Smooth muscle cell (in vitro differentiated cells): ENCODE measurements at regions not wholly inside any gene's neighbourhood (a gene's known extent, or its start where the extent isn't known, plus 50 kb on each side); places are given as distances from the start of the nearest gene placed in this dataset.
"Not testable (repeated sequence)": the region's sequence is repeated elsewhere in the genome, so short reads cannot be mapped to it uniquely, and the experiment has no call there.

Experiments
- DNase-seq: peaks from one replicate; lab custom pipeline; 2025; ENCODE audit not compliant: unreplicated experiment; lab: John Stamatoyannopoulos, UW
- H2AFZ ChIP-seq: fragments of 200-600 bp; sonication (generic); 2 replicates; pipeline ENCODE4 v1.6.0; 2016; ENCODE audit warnings: antibody characterized with exemption, low read depth, mild to moderate bottlenecking
- H3F3A ChIP-seq: fragments of 200-600 bp; sonication (generic); 2 replicates; pipeline ENCODE4 v1.6.0; 2017; ENCODE audit warnings: antibody characterized with exemption, low read depth
- H3K27ac ChIP-seq: fragments of 200-600 bp; sonication (generic); 2 replicates; pipeline ENCODE4 v1.5.1; 2016; ENCODE audit warnings: low read depth, mild to moderate bottlenecking
- H3K27me3 ChIP-seq: fragments of 200-600 bp; sonication (generic); 2 replicates; pipeline ENCODE4 v1.6.1; 2016; ENCODE audit warnings: low read depth, mild to moderate bottlenecking
- H3K36me3 ChIP-seq: fragments of 200-600 bp; sonication (generic); 2 replicates; pipeline ENCODE4 v1.5.1; 2016; ENCODE audit warnings: low read depth
- H3K4me1 ChIP-seq: fragments of 200-600 bp; sonication (generic); 2 replicates; pipeline ENCODE4 v1.5.1; 2016; ENCODE audit warnings: low read depth
- H3K4me2 ChIP-seq: fragments of 200-600 bp; sonication (generic); 2 replicates; pipeline ENCODE4 v1.6.0; 2016; ENCODE audit warnings: mild to moderate bottlenecking
- H3K4me3 ChIP-seq: fragments of 200-600 bp; sonication (generic); 2 replicates; pipeline ENCODE4 v1.5.1; 2016; ENCODE audit warnings: mild to moderate bottlenecking
- H3K79me2 ChIP-seq: fragments of 200-600 bp; sonication (generic); 2 replicates; pipeline ENCODE4 v1.6.0; 2016; ENCODE audit warnings: low read depth, mild to moderate bottlenecking
- H3K9ac ChIP-seq: fragments of 200-600 bp; sonication (generic); 2 replicates; pipeline ENCODE4 v1.6.0; 2016; ENCODE audit warnings: low read depth
- H3K9me3 ChIP-seq: fragments of 200-600 bp; sonication (generic); replicated peaks from 2 replicates; pipeline ENCODE4 v1.5.1; 2016; ENCODE audit warnings: low read depth
- H4K20me1 ChIP-seq: fragments of 200-600 bp; sonication (generic); 2 replicates; pipeline ENCODE4 v1.6.0; 2016; ENCODE audit warnings: low read depth
- CTCF ChIP-seq: fragments of 200-600 bp; sonication (generic); IDR thresholded peaks from 2 replicates; pipeline ENCODE4 v1.5.1; 2017; ENCODE audit warnings: borderline replicate concordance, mild to moderate bottlenecking, antibody characterized with exemption; ENCODE audit not compliant: insufficient read depth, poor library complexity, severe bottlenecking
- WGBS: methylation state at CpG from one replicate; pipeline ENCODE4 v1.1.7; 2016; ENCODE audit warnings: low lambda C conversion rate; 5-methylcytosine and 5-hydroxymethylcytosine counted together

GRCh38 chr18:8920856-8921787 is 181.4 kb upstream of the NDUFV2 start:
- not testable (repeated sequence) for H3F3A ChIP-seq, DNase-seq, H3K27ac ChIP-seq, H3K4me3 ChIP-seq, H2AFZ ChIP-seq, H3K9me3 ChIP-seq, H4K20me1 ChIP-seq, H3K4me2 ChIP-seq, H3K4me1 ChIP-seq, H3K36me3 ChIP-seq, H3K9ac ChIP-seq, H3K27me3 ChIP-seq, H3K79me2 ChIP-seq
- 94% methylated on average over 7 of the region's 7 CpGs for WGBS

- no peak overlapping the region for H3K27ac ChIP-seq
- H3K9ac ChIP-seq: no peak overlapping the region
- no peaks in the 10 kb centered on the region for H3K27me3 ChIP-seq
- H3K4me1 ChIP-seq: no peaks in the 10 kb centered on the region
- no peak for TF ChIP-seq CTCF
- H3K79me2 ChIP-seq: no peaks in the 10 kb centered on the region
- no peak overlapping the region for H2AFZ ChIP-seq
- no peak overlapping the region for H3K4me2 ChIP-seq
- DNase-seq: no peak
- 92% methylated on average over 2 of the region's 2 CpGs for WGBS
- H3F3A ChIP-seq: no peaks in the 10 kb centered on the region
- no peaks in the 10 kb centered on the region for H4K20me1 ChIP-seq
- H3K9me3 ChIP-seq: peaks cover 8% of the 10 kb centered on the region
- no peaks in the 10 kb centered on the region for H3K36me3 ChIP-seq
- no peak overlapping the region for H3K4me3 ChIP-seq
Measured at GRCh38 chr18:8926464-8926863, 176.0 kb upstream of the NDUFV2 start.

GRCh38 chr18:8928044-8928443 is 174.5 kb upstream of the NDUFV2 start:
- no peak for DNase-seq
- TF ChIP-seq CTCF: no peak
- 94% methylated on average over 2 of the region's 2 CpGs for WGBS

GRCh38 chr18:8928847-8929780 is 173.4 kb upstream of the NDUFV2 start:
- no peak for DNase-seq

More at GRCh38 chr18:8928044-8928443, 174.5 kb upstream of the NDUFV2 start:
- Histone ChIP-seq H2AFZ (no peak overlapping the region), H3K4me1 (no peaks in the 10 kb centered on the region), H3K9ac (no peak overlapping the region), H3K27ac (no peak overlapping the region), H3K9me3 (peaks cover 8% of the 10 kb centered on the region), H3F3A (no peaks in the 10 kb centered on the region), H3K4me3 (no peak overlapping the region), H3K4me2 (no peak overlapping the region), H3K36me3 (no peaks in the 10 kb centered on the region), H4K20me1 (no peaks in the 10 kb centered on the region), H3K27me3 (no peaks in the 10 kb centered on the region), H3K79me2 (no peaks in the 10 kb centered on the region)

More at GRCh38 chr18:8928847-8929780, 173.4 kb upstream of the NDUFV2 start:
- Histone ChIP-seq H3K4me2 (no peak overlapping the region), H3K9me3 (peaks cover 8% of the 10 kb centered on the region), H3K36me3 (no peaks in the 10 kb centered on the region), H3K4me1 (no peaks in the 10 kb centered on the region), H2AFZ (no peak overlapping the region), H3K9ac (no peak overlapping the region), H3F3A (no peaks in the 10 kb centered on the region), H3K4me3 (no peak overlapping the region), H3K27ac (no peak overlapping the region), H4K20me1 (no peaks in the 10 kb centered on the region), H3K79me2 (no peaks in the 10 kb centered on the region), H3K27me3 (no peaks in the 10 kb centered on the region)
- TF ChIP-seq CTCF: no peak
- 96% methylated on average over 3 of the region's 3 CpGs for WGBS
